ENCODE measurements at regions not wholly inside any gene's neighbourhood (a gene's known extent, or its start where the extent isn't known, plus 50 kb on each side); places are given as distances from the start of the nearest gene placed in this dataset.
"Not testable (repeated sequence)": the region's sequence is repeated elsewhere in the genome, so short reads cannot be mapped to it uniquely, and the experiment has no call there.

- no peak overlapping the region for H3K4me3 ChIP-seq (ENCODE audit: low read depth, low read length)
Observed at GRCh38 chr13:58908019-58908679, 1255.6 kb downstream of the DIAPH3 start.

GRCh38 chr13:58919551-58919950 is 1244.2 kb downstream of the DIAPH3 start:
- no peak for DNase-seq (ENCODE audit: low read depth)
- no peak overlapping the region for H3K4me3 ChIP-seq (ENCODE audit: low read depth, low read length)

More at GRCh38 chr13:58908019-58908679, 1255.6 kb downstream of the DIAPH3 start:
- no peak for DNase-seq (ENCODE audit: low read depth)

DNA sequence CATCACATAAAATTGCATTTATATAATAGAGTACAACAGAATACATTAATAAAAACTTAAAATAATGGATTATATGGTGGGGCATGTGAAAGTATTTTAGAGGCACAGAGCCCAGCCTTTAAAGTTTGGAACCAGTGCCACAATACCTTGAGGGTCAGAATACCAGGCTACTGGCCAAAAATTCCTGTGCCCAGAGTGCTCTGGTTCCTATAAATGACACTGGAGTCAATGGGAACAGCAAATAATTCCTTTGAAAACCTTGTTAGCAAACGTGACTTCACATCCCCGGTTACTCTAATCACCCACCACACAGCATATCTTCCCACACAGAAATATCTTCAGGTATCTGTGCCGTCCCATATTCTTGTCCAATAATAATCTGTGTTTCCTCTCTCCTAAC is 1242.6 kb downstream of the DIAPH3 start:
- no peak overlapping the region for H3K4me3 ChIP-seq (ENCODE audit: low read depth, low read length)
- no peak for DNase-seq (ENCODE audit: low read depth)

DNA sequence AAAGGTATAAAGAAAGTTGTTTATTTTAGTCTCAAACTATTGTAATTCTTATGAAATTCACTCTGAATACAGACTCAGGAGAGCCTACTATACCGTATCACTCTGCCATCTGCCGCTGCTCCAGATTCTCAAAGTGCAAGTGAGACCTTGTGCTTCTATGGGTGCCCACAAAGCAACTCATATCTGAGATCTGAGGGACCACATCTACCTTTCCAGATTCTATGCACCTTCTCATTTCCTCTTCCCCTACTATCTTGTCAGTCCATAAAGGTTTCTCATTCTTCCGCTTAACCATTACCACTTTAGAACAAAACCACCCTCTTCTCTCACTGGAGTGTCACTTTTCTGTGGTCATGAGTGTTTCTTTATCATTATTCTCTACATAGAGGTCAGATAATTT is 1236.9 kb downstream of the DIAPH3 start:
- H3K4me3 ChIP-seq (ENCODE audit: low read depth, low read length): no peak overlapping the region
- DNase-seq (ENCODE audit: low read depth): no peak

GRCh38 chr13:58933475-58933874 is 1230.3 kb downstream of the DIAPH3 start:
- no peak overlapping the region for H3K4me3 ChIP-seq (ENCODE audit: low read depth, low read length)
- no peak for DNase-seq (ENCODE audit: low read depth)

DNA sequence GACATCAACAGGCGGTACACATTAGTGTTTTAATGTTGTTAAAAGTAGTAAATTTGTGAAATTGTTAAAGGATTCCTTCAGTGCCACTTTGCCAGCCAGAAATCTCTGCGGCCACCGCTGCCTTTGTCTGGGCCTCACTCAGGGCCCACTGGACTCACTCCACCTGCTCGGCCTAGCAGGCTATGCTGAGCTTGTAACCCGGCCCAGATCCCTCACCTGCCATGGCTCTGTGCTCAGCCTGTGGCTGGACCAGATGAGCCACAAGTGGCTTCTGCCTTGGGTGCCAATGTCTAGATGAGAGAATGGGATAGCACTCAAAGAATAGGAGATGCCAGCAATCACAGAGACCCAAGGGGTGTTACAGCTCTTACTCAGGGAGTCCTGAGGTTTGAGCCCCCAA is 1228.0 kb downstream of the DIAPH3 start:
- no peak for DNase-seq (ENCODE audit: low read depth)
- H3K4me3 ChIP-seq (ENCODE audit: low read depth, low read length): no peak overlapping the region

GRCh38 chr13:58946274-58946673 is 1217.5 kb downstream of the DIAPH3 start:
- no peak overlapping the region for H3K4me3 ChIP-seq (ENCODE audit: low read depth, low read length)
- no peak for DNase-seq (ENCODE audit: low read depth)

DNA sequence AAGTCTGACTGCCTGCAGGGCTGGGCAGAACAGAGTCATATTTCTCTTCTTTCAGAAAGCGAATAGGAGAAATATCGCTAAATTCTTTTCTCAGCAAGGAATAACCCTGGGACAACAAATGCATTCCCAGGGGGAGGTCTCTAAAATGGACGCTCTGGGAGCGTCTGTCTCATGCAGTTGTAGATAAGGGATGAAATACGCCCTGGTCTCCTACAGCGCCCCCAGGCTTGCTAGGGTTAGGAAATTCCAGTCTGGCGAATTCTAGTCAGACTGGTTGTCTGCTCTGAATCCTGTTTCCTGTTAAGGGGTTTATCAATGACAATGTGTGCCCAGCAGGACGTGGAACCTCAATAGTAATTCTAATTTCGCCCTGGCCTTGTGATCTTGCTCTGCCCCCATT is 1214.1 kb downstream of the DIAPH3 start:
- H3K4me3 ChIP-seq (ENCODE audit: low read depth, low read length): no peak overlapping the region
- no peak for DNase-seq (ENCODE audit: low read depth)

DNA sequence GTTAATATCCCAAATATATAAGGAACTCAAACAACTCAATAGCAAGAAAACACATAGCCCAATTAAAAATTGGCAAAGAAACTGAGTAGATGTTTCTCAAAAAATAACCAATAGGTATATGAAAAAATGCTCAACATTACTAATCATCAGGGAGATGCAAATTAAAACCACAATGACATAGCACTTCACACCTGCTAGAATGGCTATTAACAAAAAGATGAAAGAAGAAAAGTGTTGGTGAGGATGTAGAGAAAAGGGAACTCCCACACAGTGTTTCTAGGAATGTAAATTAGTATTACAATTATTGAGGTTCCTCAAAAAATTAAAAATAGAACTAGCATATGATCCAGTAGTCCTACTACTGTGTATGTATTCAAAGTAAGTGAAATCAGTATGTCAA is 1212.8 kb downstream of the DIAPH3 start:
- DNase-seq (ENCODE audit: low read depth): no peak
- no peak overlapping the region for H3K4me3 ChIP-seq (ENCODE audit: low read depth, low read length)

DNA sequence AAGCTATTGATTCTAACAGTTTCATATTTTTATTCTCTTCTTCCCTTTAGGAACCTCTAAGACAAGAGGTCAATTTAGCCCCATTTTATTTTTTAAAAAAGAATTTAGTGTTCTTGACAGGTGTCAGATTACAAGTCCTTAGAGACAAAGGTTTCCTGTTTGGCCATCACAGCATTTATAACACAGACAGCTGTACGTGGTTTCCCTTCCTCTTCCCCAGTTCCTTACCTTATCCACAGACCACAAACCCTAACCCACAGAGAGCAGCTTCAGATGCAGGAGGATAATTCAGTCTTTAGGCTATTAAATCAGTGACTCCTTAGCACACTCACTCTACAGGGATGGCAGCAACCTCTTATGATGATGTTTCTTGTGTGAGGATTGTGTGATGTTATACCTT is 1210.1 kb downstream of the DIAPH3 start:
- H3K4me3 ChIP-seq (ENCODE audit: low read depth, low read length): no peak overlapping the region
- DNase-seq (ENCODE audit: low read depth): peak; percentile 25

- DNase-seq (ENCODE audit: low read depth): no peak
- no peak overlapping the region for H3K4me3 ChIP-seq (ENCODE audit: low read depth, low read length)
Observed at GRCh38 chr13:58955546-58956385, 1208.0 kb downstream of the DIAPH3 start.

DNA sequence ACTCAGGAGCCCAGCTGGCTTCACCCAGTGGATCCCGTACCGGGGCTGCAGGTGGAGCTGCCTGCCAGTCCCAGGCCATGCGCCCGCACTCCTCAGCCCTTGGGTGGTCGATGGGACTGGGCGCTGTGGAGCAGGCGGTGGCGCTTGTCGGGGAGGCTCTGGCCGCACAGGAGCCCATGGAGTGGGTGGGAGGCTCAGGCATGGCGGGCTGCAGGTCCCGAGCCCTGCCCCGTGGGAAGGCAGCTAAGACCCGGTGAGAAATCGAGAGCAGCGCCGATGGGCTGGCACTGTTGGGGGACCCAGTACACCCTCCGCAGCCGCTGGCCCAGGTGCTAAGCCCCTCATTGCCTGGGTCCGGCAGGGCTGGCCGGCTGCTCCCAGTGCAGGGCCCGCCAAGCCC is 1205.6 kb downstream of the DIAPH3 start:
- DNase-seq (ENCODE audit: low read depth); H3K4me3 ChIP-seq (ENCODE audit: low read depth, low read length): not testable (repeated sequence)

DNA sequence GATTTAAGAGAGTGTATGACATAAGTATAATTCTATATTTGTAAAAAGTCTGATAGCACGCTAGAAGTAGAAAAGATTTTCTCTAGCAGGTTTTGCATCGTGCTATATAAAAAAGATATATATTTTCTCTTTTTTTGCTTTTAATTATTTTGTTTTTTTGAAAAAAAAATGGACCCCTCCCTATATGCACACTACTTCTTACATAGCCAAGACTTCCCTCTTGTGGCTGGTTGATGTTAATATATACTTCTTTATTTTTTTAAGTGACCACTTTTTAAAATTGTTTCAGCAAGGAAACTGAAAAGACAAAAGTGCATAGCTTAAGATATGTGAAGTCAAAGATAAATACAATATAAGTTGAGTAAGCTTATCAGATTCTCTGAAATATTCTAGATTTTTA is 1202.8 kb downstream of the DIAPH3 start:
- H3K4me3 ChIP-seq (ENCODE audit: low read depth, low read length): no peak overlapping the region
- peak; percentile 3 for DNase-seq (ENCODE audit: low read depth)

GRCh38 chr13:58963321-58963720 is 1200.4 kb downstream of the DIAPH3 start:
- DNase-seq (ENCODE audit: low read depth): no peak

DNA sequence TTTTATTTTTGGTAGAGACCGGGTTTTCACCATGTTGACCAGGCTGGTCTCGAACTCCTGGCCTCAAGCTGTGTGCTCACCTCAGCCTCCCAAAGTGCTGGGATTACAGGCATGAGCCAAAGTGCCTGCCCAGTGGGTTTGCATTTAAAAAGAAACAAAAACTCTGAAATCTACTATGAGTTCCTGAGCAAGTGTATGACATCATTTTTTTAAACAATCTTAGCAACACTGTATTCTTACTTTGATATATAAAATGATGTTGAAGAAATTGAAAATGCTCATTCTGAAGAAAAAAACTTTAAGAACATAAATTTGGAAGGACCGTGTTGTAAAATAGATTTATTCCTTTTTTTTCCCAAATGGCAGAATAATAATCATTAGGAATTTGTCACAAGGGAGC is 1199.7 kb downstream of the DIAPH3 start:
- DNase-seq (ENCODE audit: low read depth): no peak
- H3K4me3 ChIP-seq (ENCODE audit: low read depth, low read length): no peak overlapping the region

More at GRCh38 chr13:58963321-58963720, 1200.4 kb downstream of the DIAPH3 start:
- H3K4me3 ChIP-seq (ENCODE audit: low read depth, low read length): no peak overlapping the region

GRCh38 chr13:58977085-58977484 is 1186.6 kb downstream of the DIAPH3 start:
- no peak overlapping the region for H3K4me3 ChIP-seq (ENCODE audit: low read depth, low read length)
- no peak for DNase-seq (ENCODE audit: low read depth)

- H3K4me3 ChIP-seq (ENCODE audit: low read depth, low read length): no peak overlapping the region
- no peak for DNase-seq (ENCODE audit: low read depth)
Observed at GRCh38 chr13:58978331-58978730, 1185.4 kb downstream of the DIAPH3 start.

GRCh38 chr13:58979851-58980250 is 1183.9 kb downstream of the DIAPH3 start:
- H3K4me3 ChIP-seq (ENCODE audit: low read depth, low read length): no peak overlapping the region
- DNase-seq (ENCODE audit: low read depth): no peak

DNA sequence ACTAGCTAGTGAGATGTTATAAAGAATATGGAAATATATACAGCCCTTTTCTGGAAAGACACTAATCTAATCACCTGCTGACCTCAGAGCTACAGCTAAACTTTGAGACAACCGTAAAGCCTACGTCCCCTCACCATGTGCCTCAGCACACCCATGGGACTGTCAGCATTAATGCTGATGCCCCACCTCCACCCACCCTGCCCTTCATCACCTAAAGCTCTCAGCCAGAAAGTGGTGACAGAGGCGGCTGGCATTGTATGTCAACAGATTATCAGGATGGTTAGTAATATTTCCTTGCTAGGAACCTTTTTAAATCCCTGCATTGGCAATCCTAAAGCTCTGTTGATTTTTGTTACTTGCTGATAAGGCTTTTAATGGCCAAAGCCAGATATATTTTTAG is 1177.9 kb downstream of the DIAPH3 start:
- no peak for DNase-seq (ENCODE audit: low read depth)

DNA sequence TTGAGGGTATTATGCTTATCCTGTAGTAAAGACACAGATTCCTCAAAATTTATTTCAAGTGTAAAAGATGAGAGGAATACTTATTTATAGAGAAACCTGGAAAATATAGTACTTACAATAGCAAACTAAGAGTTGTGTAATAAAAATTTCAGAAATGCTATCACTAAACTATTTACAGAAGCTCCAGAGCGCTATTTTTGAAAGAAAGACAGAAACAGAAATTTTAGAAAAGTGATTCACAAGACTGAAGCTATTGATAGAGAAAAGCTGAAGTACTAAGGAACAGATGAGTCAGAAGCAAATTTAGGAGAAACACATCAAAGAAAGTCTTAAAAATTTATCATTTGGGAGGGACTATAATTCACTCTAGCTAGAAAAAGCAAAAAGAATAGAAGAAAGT is 1174.2 kb downstream of the DIAPH3 start:
- H3K4me3 ChIP-seq (ENCODE audit: low read depth, low read length): no peak overlapping the region
- no peak for DNase-seq (ENCODE audit: low read depth)

More for the DNA sequence above, 1177.9 kb downstream of the DIAPH3 start:
- H3K4me3 ChIP-seq (ENCODE audit: low read depth, low read length): no peak overlapping the region
